Erythroblast (primary cell): ENCODE measurements at regions not wholly inside any gene's neighbourhood (a gene's known extent, or its start where the extent isn't known, plus 50 kb on each side); places are given as distances from the start of the nearest gene placed in this dataset.

Experiments
- GATA1 ChIP-seq: IDR thresholded peaks from 2 replicates; pipeline ENCODE4 v1.6.1; 2011; ENCODE audit warnings: low read depth, mild to moderate bottlenecking, control low read depth, low read length, moderate library complexity
- POLR2A ChIP-seq: IDR thresholded peaks from 2 replicates; pipeline ENCODE4 v1.6.1; 2011; ENCODE audit warnings: mild to moderate bottlenecking, low read length

- TF ChIP-seq POLR2A (no peak), GATA1 (no peak)
Observed at GRCh38 chr12:91954326-91954725, 191.3 kb downstream of the BTG1 start.
